Effector CD8-positive, alpha-beta T cell (primary cell): ENCODE measurements at regions not wholly inside any gene's neighbourhood (a gene's known extent, or its start where the extent isn't known, plus 50 kb on each side); places are given as distances from the start of the nearest gene placed in this dataset.
"Not testable (repeated sequence)": the region's sequence is repeated elsewhere in the genome, so short reads cannot be mapped to it uniquely, and the experiment has no call there.

Experiments used
- DNase-seq: peaks from one replicate; lab custom pipeline; 2025; lab: John Stamatoyannopoulos, UW

DNA sequence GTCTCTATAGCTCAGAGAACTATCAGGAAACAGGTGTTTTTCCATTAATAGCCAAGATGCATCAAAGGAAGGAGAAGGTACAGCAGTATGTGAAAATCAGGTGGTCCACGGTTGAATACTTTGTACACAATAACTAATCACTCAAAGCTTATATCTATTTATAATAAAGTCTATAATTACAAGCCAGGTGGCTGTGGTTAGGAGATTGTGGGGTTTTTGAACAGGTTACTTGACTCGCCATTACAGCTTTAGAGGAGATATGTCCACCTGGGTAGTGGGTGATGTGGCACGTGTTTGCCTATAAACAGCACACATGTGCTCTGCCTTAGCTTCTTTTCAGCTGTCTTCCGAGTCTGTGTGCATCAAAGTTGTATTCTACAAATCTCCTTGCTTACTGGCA is 892.2 kb upstream of the ZEB2 start:
- DNase-seq = no peak

GRCh38 chr2:145411493-145411892 is 891.6 kb upstream of the ZEB2 start:
- no peak for DNase-seq

GRCh38 chr2:145410086-145410485 is 890.2 kb upstream of the ZEB2 start:
- DNase-seq = no peak

DNA sequence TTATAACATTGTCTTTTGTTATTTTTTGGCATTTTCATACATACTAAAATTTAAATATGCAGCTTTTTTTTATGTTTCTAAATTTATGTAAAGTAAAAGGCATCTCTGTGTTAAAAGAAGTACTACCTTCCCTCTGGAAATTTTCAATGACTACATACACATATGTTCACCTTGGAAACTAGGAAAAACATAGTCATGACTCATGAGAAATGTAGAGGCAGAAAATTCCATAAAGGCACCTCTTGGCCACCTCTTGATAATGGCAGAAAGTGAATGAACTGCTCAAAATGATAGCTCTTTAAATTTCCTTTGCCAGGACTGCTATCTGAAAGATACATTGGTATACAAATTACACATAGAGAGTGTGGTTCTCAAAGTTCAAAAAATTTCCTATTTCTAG is 889.1 kb upstream of the ZEB2 start:
- DNase-seq = no peak

GRCh38 chr2:145404690-145405089 is 884.8 kb upstream of the ZEB2 start:
- DNase-seq = no peak

- DNase-seq = no peak
Observed at GRCh38 chr2:145402706-145403277, 882.9 kb upstream of the ZEB2 start.

DNA sequence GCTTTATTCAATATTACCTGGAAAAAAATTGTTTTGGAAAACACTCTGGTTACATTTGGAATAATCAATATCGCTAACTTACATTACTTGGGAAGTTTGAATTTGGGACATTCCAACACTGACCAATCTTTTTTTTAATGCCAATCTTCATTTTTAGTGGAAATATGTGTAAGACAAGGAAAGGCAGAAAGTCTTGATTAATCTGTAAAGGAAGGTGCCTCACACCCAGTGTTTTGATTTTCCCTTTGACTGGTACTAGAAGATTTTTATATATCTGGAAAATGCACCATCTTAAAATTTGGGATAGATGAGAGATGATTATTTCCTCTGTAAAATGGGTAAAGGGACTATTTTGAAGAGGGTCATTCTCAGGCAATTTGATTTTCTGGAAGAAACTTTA is 879.2 kb upstream of the ZEB2 start:
- no peak for DNase-seq

- no peak for DNase-seq
Observed at GRCh38 chr2:145394181-145394580, 874.3 kb upstream of the ZEB2 start.

GRCh38 chr2:145386973-145387372 is 867.1 kb upstream of the ZEB2 start:
- DNase-seq = no peak

GRCh38 chr2:145383961-145384360 is 864.0 kb upstream of the ZEB2 start:
- DNase-seq = no peak

DNA sequence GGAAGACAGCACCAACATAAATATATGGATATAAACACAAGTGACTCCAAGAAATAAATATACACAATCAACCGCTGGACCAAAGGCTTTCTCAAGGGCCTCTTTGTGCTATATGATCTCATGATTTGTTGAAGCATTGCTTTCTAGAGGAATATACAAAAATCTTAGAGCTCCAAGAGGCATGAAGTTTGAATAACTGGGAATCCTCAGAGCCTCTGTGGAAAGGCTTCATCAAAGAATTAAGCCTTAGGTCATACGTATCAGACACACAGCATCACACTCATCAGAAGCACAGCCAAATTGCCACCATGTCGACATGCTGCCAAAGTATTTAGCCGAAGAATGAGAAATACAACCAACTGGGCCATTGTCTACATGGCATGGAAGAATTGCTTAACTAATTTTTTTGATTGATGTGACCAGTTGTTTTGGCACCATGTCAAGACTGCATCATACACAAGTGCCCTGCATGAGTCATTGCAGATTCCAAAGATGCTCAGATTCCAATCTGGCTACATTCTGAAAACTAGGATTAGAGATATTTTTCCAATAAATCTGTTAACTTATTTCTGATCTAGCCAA is 860.6 kb upstream of the ZEB2 start:
- DNase-seq = no peak

DNA sequence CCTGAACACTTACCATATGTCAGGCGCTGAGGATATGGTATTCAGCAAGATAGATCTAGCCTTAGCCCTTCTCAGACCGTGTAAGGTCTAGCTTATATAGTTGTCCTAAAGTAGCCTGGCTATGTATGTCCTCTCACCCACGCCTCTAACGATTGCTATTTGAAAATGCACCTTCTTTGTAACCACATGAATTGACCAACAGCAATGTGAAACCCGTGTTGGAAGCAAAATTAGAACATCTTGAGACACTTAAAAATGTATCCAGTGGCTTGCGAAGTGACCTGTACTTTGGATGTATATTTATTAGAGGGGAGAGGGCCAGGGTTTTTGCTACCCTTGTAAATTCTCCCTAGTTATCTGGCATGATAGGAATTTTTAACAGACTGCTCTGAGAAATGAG is 860.0 kb upstream of the ZEB2 start:
- DNase-seq = no peak

DNA sequence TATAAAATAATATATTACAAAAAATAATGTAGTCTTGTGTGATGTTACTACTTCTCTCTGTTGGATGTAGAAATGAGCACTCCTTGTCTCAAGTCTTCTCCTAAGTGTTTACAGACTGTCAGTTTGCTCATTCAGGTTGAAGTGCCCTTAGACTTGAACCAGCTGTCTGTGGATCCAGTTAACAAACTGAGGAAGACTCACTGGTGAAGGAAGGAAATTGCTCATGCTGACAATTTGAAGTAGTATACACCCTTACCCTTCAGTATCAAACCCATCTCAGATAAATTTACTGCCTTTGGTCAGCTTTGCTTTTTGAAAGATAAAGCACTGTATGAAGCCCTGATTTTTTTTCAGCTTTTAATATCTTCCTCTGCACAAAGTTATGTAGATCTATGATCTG is 854.2 kb upstream of the ZEB2 start:
- DNase-seq = no peak

- DNase-seq = not testable (repeated sequence)
Observed at GRCh38 chr2:145367334-145367733, 847.4 kb upstream of the ZEB2 start.

DNA sequence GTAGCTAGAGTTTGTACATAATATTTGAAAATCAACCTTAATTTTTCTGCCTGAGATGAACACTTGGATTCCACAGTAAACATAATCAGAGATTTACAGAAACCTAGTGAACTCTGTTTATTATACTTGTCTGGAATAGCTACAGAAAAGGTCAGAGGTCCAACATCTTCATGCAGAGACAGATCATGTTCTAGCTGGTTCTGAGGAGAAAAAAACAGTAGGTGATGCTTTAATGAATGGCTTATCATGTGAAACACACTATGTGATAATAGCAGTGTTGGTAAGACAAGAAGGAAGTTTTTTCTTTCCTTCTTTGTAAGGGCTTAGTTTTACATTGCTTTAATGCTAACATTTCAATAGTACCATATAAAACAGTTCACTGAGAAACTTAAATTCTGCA is 846.4 kb upstream of the ZEB2 start:
- no peak for DNase-seq

GRCh38 chr2:145360129-145360790 is 840.3 kb upstream of the ZEB2 start:
- no peak for DNase-seq

DNA sequence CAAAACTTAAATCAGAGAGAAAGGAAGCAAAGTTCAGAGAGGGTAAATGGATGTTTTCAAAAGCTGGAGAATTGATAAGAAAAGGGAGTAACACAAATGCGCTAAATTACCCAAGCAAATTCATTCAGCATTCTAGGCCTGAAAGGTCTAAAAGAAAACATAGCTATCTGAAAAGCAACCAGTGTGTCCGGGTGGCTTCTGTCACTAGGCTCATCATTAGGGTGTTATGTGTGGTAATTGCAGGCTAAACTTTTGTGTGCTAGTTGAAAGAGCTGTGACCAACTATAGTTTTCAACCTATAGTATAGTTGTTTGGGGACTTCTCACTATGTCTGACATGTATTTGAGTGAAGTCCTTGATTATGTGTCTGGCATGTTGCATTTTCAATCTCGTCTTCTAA is 839.6 kb upstream of the ZEB2 start:
- DNase-seq = no peak

DNA sequence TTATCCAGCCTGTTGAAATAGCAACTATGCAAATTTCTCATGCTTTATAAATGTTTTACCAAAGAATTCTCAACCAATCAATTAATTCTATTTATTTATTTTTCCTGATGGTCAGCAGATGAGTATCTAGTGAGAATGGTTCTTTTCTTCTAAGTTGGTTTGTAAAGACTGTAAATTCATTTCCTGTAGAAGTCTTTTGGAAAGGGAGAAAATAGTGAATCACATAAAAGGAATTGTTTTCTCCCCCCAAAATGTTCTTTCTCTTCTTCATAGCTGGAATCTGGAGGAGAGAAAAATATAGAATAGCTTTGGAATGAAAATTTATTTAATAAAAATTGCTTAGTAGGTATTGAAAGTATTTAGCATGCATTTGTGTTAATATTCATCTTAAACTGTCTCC is 836.1 kb upstream of the ZEB2 start:
- no peak for DNase-seq

DNA sequence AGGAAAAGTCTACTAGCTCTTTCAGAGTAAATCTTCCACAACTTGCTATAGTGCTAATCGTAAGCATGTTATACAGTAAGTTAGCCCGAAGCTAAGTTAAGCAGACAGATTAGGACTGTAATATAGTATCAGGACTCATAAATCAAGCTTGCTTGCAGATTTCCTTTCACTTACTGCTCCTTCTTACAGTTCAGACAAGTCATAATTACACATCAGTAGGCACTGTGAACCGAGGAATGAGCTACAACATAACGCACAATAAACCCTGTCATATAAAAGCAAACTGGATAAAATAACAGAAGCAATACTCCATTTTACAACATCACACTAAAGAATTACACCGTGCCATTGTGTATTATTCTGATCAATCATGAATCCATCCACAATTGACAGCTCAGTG is 832.6 kb upstream of the ZEB2 start:
- no peak for DNase-seq

DNA sequence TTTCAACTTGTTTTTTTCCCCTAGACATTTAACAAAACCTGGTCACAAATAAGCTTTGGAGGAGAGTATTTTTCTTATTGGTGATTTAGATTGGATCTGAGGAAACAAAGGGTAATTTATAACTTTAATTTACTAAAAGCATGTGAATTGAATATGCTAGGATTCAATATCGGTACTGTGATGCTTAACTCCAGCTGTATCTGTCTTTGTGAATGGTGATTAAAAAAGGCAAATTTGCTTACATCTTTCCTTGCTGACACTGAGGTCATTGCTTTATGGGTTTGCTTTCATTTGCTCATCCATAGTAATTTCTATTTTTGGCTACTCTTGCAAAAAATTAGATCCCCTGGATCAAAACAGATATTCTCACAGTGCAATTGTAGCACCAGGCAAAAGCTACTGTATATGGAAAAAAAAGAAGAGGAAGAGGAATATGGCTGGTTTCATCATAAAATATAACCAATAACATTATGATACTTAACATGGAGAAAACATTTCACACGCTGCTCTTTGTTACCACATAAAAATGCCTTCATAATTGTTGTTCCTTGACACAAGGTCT is 832.0 kb upstream of the ZEB2 start:
- DNase-seq = no peak

DNA sequence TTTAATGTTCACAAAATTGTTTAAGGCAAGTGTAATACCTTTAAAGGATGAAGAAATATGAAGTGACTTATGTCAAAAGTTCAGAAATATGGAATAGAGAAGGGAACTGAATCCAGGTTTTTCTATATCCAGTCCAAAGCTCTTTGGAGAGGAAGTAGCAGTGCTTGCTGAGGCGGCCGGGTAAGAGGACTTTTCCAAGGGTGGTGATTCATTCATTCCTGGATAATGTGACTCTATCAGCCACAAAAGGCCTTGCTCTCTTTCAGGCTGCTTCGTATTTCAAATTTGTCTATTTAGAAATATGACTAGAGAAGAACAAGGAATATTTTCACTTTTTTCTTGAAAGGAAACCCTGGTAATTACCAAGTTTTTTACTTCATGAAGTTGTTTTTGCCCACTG is 830.1 kb upstream of the ZEB2 start:
- no peak for DNase-seq

DNA sequence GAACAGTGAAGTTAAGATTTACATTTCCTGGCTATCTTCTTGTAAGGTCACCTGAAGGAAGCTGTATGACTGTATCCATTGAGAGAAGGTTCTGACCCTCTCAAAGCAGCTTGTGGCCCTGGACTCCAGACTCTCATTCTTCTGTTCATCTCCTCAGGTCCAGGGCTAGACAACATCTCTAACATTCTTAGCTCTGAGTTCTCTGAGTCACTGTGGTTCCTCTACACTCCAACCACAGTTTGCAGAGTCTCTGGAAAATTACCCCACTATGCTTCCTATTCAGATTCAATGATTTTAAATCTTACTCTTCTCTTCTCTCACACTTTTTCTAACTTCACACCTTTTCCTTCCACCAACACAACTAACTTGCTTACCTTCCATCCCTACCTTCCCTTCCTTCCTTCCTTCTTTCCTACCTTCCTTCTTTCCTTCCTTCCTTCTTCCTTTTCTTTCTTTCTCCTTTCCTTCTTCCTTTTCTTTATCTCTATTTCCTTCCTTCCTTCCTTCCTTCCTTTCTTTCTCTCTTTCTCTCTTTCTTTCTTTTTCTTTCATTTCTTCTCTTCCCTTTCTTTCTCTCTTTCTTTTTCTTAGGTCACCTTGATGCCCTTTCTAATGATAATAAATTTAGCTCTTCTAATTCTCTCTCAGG is 824.3 kb upstream of the ZEB2 start:
- no peak for DNase-seq

- no peak for DNase-seq
Observed at GRCh38 chr2:145343287-145343686, 823.4 kb upstream of the ZEB2 start.
